Sigmoid colon (tissue), 4 donors: ENCODE measurements at regions not wholly inside any gene's neighbourhood (a gene's known extent, or its start where the extent isn't known, plus 50 kb on each side); places are given as distances from the start of the nearest gene placed in this dataset.

ENCODE experiments used
- EP300 ChIP-seq, 4 donors: sonication (generic); formaldehyde crosslinking; IDR thresholded peaks; one replicate each; pipeline ENCODE4 v1.6.1; 2017; ENCODE audit warnings: antibody characterized with exemption in 4 of 4
- POLR2A ChIP-seq, 2 donors: fragments of 450-650 bp; IDR thresholded peaks; one replicate each; pipeline ENCODE4 v1.6.1; 2016; ENCODE audit warnings: antibody characterized with exemption in 2 of 2, mild to moderate bottlenecking in 2 of 2, moderate library complexity in 2 of 2
- POLR2AphosphoS5 ChIP-seq, 4 donors: sonication (generic); formaldehyde crosslinking; IDR thresholded peaks; one replicate each; pipeline ENCODE4 v1.6.1; 2017; ENCODE audit warnings: antibody characterized with exemption in 4 of 4
- TF ChIP-seq, protein P1 (sequence below), 4 experiments: fragments of 450-650 bp in 3 of 4; fragments of 200-600 bp in 1 of 4; IDR thresholded peaks; one replicate each; pipeline ENCODE4 v1.5.1; 2016 to 2019; ENCODE audit warnings: antibody characterized with exemption in 4 of 4, mild to moderate bottlenecking in 3 of 4, moderate library complexity in 2 of 4

DNA sequence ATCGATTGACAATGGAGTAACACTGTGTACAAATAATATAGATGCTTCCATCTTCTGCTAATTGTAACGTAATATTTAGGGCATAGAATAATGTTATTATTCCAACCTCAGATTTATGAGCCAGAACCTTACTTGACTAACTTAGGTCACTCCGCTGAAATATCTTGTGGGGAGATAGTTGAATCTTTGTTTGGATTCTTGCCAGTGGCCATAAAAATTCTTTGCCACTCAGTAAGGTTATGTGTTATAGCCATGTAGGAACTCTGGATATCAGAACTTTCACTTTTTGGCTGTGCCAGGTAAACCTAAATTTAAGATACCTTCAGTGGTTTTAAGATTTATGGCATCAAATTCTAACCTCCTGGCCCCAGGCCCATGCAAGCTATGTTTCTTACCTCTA lies 197.6 kb downstream of the WDR11 start:
- TF ChIP-seq POLR2A (IDR thresholded peaks at IDR 0.05) (no peak), EP300 (IDR thresholded peaks at IDR 0.05) (no peak), POLR2AphosphoS5 (IDR thresholded peaks at IDR 0.05) (no peak)
- TF ChIP-seq, protein P1, sequence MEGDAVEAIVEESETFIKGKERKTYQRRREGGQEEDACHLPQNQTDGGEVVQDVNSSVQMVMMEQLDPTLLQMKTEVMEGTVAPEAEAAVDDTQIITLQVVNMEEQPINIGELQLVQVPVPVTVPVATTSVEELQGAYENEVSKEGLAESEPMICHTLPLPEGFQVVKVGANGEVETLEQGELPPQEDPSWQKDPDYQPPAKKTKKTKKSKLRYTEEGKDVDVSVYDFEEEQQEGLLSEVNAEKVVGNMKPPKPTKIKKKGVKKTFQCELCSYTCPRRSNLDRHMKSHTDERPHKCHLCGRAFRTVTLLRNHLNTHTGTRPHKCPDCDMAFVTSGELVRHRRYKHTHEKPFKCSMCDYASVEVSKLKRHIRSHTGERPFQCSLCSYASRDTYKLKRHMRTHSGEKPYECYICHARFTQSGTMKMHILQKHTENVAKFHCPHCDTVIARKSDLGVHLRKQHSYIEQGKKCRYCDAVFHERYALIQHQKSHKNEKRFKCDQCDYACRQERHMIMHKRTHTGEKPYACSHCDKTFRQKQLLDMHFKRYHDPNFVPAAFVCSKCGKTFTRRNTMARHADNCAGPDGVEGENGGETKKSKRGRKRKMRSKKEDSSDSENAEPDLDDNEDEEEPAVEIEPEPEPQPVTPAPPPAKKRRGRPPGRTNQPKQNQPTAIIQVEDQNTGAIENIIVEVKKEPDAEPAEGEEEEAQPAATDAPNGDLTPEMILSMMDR (IDR thresholded peaks at IDR 0.05): no peak
